ENCODE measurements at regions not wholly inside any gene's neighbourhood (a gene's known extent, or its start where the extent isn't known, plus 50 kb on each side); places are given as distances from the start of the nearest gene placed in this dataset.

GRCh38 chr2:15762449-15762848 is 170.8 kb downstream of the DDX1 start:
- no peak for TF ChIP-seq CTCF (IDR thresholded peaks at IDR 0.05)
- TF ChIP-seq POLR2A (IDR thresholded peaks at IDR 0.05): no peak

Measured in Peyer's patch (tissue), 4 donors.